NCI-H748 (cell line): ENCODE measurements at regions not wholly inside any gene's neighbourhood (a gene's known extent, or its start where the extent isn't known, plus 50 kb on each side); places are given as distances from the start of the nearest gene placed in this dataset.
"Not testable (repeated sequence)": the region's sequence is repeated elsewhere in the genome, so short reads cannot be mapped to it uniquely, and the experiment has no call there.

Experiments
- DNase-seq: peaks from one replicate; lab custom pipeline; 2025; ENCODE audit not compliant: unreplicated experiment; lab: John Stamatoyannopoulos, UW

GRCh38 chr5:60102961-60103693 is 209.6 kb upstream of the PDE4D start:
- no peak for DNase-seq

GRCh38 chr5:60101573-60101972 is 208.0 kb upstream of the PDE4D start:
- no peak for DNase-seq

GRCh38 chr5:60092671-60093422 is 199.3 kb upstream of the PDE4D start:
- no peak for DNase-seq

GRCh38 chr5:60086583-60086982 is 193.1 kb upstream of the PDE4D start:
- no peak for DNase-seq

- no peak for DNase-seq
These were observed 190.7 kb upstream of the PDE4D start for GRCh38 chr5:60084226-60084625.

- DNase-seq: no peak
These were observed 183.8 kb upstream of the PDE4D start for GRCh38 chr5:60077292-60077691.

GRCh38 chr5:60076746-60077145 is 183.2 kb upstream of the PDE4D start:
- peak; percentile 14 for DNase-seq

- no peak for DNase-seq
These were observed 173.0 kb upstream of the PDE4D start for GRCh38 chr5:60066502-60066901.

GRCh38 chr5:60060389-60060788 is 166.9 kb upstream of the PDE4D start:
- DNase-seq: no peak

- DNase-seq: no peak
These were observed 162.7 kb upstream of the PDE4D start for GRCh38 chr5:60056191-60056590.

GRCh38 chr5:60055168-60055567 is 161.6 kb upstream of the PDE4D start:
- no peak for DNase-seq

GRCh38 chr5:60041996-60042664 is 148.6 kb upstream of the PDE4D start:
- peak; percentile 54 for DNase-seq

- not testable (repeated sequence) for DNase-seq
These were observed 148.0 kb upstream of the PDE4D start for GRCh38 chr5:60041508-60041907.

GRCh38 chr5:60036192-60036938 is 142.8 kb upstream of the PDE4D start:
- DNase-seq: peak; percentile 94

GRCh38 chr5:60026161-60026560 is 132.6 kb upstream of the PDE4D start:
- no peak for DNase-seq

GRCh38 chr5:60024104-60024503 is 130.6 kb upstream of the PDE4D start:
- no peak for DNase-seq

- no peak for DNase-seq
These were observed 129.7 kb upstream of the PDE4D start for GRCh38 chr5:60023255-60023654.

GRCh38 chr5:60020457-60020856 is 126.9 kb upstream of the PDE4D start:
- no peak for DNase-seq

GRCh38 chr5:60018960-60019359 is 125.4 kb upstream of the PDE4D start:
- not testable (repeated sequence) for DNase-seq

GRCh38 chr5:60018091-60018490 is 124.6 kb upstream of the PDE4D start:
- no peak for DNase-seq

GRCh38 chr5:60014331-60014730 is 120.8 kb upstream of the PDE4D start:
- DNase-seq: no peak
